ENCODE measurements at regions not wholly inside any gene's neighbourhood (a gene's known extent, or its start where the extent isn't known, plus 50 kb on each side); places are given as distances from the start of the nearest gene placed in this dataset.

- Histone ChIP-seq H3K9me3 (no peaks in the 10 kb centered on the region), H3K4me1 (ENCODE audit: low read depth) (no peaks in the 10 kb centered on the region), H3K4me3 (no peak overlapping the region), H3K36me3 (ENCODE audit: low read depth) (no peaks in the 10 kb centered on the region)
- no peak for ATAC-seq
- TF ChIP-seq CTCF (IDR thresholded peaks at IDR 0.05): no peak
- intact Hi-C loops (cut with DNase I, micrococcal nuclease): no loop called here
- no peak for DNase-seq
Observed at GRCh38 chr18:5768454-5768853, 126.9 kb downstream of the TMEM200C start.

- H3K4me3 ChIP-seq: no peak overlapping the region
- ATAC-seq: no peak
- intact Hi-C loops (cut with DNase I, micrococcal nuclease): no loop called here
- H3K9me3 ChIP-seq: no peaks in the 10 kb centered on the region
- DNase-seq: no peak
- no peaks in the 10 kb centered on the region for H3K4me1 ChIP-seq (ENCODE audit: low read depth)
- TF ChIP-seq CTCF (IDR thresholded peaks at IDR 0.05): no peak
- H3K36me3 ChIP-seq (ENCODE audit: low read depth): no peaks in the 10 kb centered on the region
Observed at GRCh38 chr18:5759194-5759593, 136.1 kb downstream of the TMEM200C start.

GRCh38 chr18:5756823-5757222 is 138.5 kb downstream of the TMEM200C start:
- ATAC-seq (no peak), DNase-seq (no peak)
- intact Hi-C loops (cut with DNase I, micrococcal nuclease): no loop called here
- Histone ChIP-seq H3K36me3 (ENCODE audit: low read depth) (no peaks in the 10 kb centered on the region), H3K4me1 (ENCODE audit: low read depth) (no peaks in the 10 kb centered on the region), H3K4me3 (no peak overlapping the region), H3K9me3 (no peaks in the 10 kb centered on the region)
- no peak for TF ChIP-seq CTCF (IDR thresholded peaks at IDR 0.05)

- Histone ChIP-seq H3K4me3 (no peak overlapping the region), H3K9me3 (no peaks in the 10 kb centered on the region), H3K36me3 (ENCODE audit: low read depth) (no peaks in the 10 kb centered on the region), H3K4me1 (ENCODE audit: low read depth) (no peaks in the 10 kb centered on the region)
- DNase-seq (no peak), ATAC-seq (no peak)
- TF ChIP-seq CTCF (IDR thresholded peaks at IDR 0.05): no peak
- intact Hi-C loops (cut with DNase I, micrococcal nuclease): no loop called here
Observed at GRCh38 chr18:5747678-5748077, 147.6 kb downstream of the TMEM200C start.

GRCh38 chr18:5746844-5747243 is 148.5 kb downstream of the TMEM200C start:
- DNase-seq (no peak), ATAC-seq (no peak)
- Histone ChIP-seq H3K4me1 (ENCODE audit: low read depth) (no peaks in the 10 kb centered on the region), H3K4me3 (no peak overlapping the region), H3K36me3 (ENCODE audit: low read depth) (no peaks in the 10 kb centered on the region), H3K9me3 (no peaks in the 10 kb centered on the region)
- TF ChIP-seq CTCF (IDR thresholded peaks at IDR 0.05): no peak
- intact Hi-C loops (cut with DNase I, micrococcal nuclease): no loop called here

- intact Hi-C loops (cut with DNase I, micrococcal nuclease): no loop called here
- ATAC-seq: no peak
- no peak overlapping the region for H3K4me3 ChIP-seq
- H3K36me3 ChIP-seq (ENCODE audit: low read depth): no peaks in the 10 kb centered on the region
- no peak for DNase-seq
- TF ChIP-seq CTCF (IDR thresholded peaks at IDR 0.05): no peak
- H3K9me3 ChIP-seq: no peaks in the 10 kb centered on the region
- H3K4me1 ChIP-seq (ENCODE audit: low read depth): no peaks in the 10 kb centered on the region
Observed at GRCh38 chr18:5744659-5745058, 150.7 kb downstream of the TMEM200C start.
